ENCODE measurements at regions not wholly inside any gene's neighbourhood (a gene's known extent, or its start where the extent isn't known, plus 50 kb on each side); places are given as distances from the start of the nearest gene placed in this dataset.

- TF ChIP-seq YY1 (IDR thresholded peaks at IDR 0.05; ENCODE audit: low read depth) (no peak), EGR1 (IDR thresholded peaks at IDR 0.05) (no peak), CREB1 (IDR thresholded peaks at IDR 0.05; ENCODE audit: low read depth) (no peak), EP300 (IDR thresholded peaks at IDR 0.05; ENCODE audit: borderline replicate concordance) (no peak), TEAD4 (IDR thresholded peaks at IDR 0.05) (no peak), RAD21 (IDR thresholded peaks at IDR 0.05; ENCODE audit: low read depth) (no peak), CEBPB (IDR thresholded peaks at IDR 0.05) (no peak), TCF12 (IDR thresholded peaks at IDR 0.05; ENCODE audit: low read depth) (no peak), NFIC (IDR thresholded peaks at IDR 0.05) (no peak), FOXM1 (IDR thresholded peaks at IDR 0.05; ENCODE audit: borderline replicate concordance, low read depth) (no peak)
- TF ChIP-seq, protein P1, sequence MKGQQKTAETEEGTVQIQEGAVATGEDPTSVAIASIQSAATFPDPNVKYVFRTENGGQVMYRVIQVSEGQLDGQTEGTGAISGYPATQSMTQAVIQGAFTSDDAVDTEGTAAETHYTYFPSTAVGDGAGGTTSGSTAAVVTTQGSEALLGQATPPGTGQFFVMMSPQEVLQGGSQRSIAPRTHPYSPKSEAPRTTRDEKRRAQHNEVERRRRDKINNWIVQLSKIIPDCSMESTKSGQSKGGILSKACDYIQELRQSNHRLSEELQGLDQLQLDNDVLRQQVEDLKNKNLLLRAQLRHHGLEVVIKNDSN (IDR thresholded peaks at IDR 0.05) = no peak
Observed at GRCh38 chr17:5798094-5798493, 213.8 kb upstream of the NLRP1 start.

GRCh38 chr17:5800131-5800530 lies 215.8 kb upstream of the NLRP1 start:
- TF ChIP-seq TEAD4 (IDR thresholded peaks at IDR 0.05) (no peak), CEBPB (IDR thresholded peaks at IDR 0.05) (no peak), EGR1 (IDR thresholded peaks at IDR 0.05) (no peak), NFIC (IDR thresholded peaks at IDR 0.05) (no peak), FOXM1 (IDR thresholded peaks at IDR 0.05; ENCODE audit: borderline replicate concordance, low read depth) (no peak)

GRCh38 chr17:5800646-5801045 lies 216.3 kb upstream of the NLRP1 start:
- no peak for TF ChIP-seq YY1 (IDR thresholded peaks at IDR 0.05; ENCODE audit: low read depth)
- TF ChIP-seq CEBPB (IDR thresholded peaks at IDR 0.05) = no peak
- TF ChIP-seq EP300 (IDR thresholded peaks at IDR 0.05; ENCODE audit: borderline replicate concordance) = no peak
- TF ChIP-seq RAD21 (IDR thresholded peaks at IDR 0.05; ENCODE audit: low read depth) = no peak
- no peak for TF ChIP-seq CREB1 (IDR thresholded peaks at IDR 0.05; ENCODE audit: low read depth)
- TF ChIP-seq FOXM1 (IDR thresholded peaks at IDR 0.05; ENCODE audit: borderline replicate concordance, low read depth) = no peak
- no peak for TF ChIP-seq NFIC (IDR thresholded peaks at IDR 0.05)
- no peak for TF ChIP-seq ZBTB7A (IDR thresholded peaks at IDR 0.05; ENCODE audit: low read depth)
- no peak for TF ChIP-seq EGR1 (IDR thresholded peaks at IDR 0.05)
- TF ChIP-seq REST (IDR thresholded peaks at IDR 0.05; ENCODE audit: low read depth) = no peak
- TF ChIP-seq, protein P2, sequence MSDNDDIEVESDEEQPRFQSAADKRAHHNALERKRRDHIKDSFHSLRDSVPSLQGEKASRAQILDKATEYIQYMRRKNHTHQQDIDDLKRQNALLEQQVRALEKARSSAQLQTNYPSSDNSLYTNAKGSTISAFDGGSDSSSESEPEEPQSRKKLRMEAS (IDR thresholded peaks at IDR 0.05) = no peak

DNA sequence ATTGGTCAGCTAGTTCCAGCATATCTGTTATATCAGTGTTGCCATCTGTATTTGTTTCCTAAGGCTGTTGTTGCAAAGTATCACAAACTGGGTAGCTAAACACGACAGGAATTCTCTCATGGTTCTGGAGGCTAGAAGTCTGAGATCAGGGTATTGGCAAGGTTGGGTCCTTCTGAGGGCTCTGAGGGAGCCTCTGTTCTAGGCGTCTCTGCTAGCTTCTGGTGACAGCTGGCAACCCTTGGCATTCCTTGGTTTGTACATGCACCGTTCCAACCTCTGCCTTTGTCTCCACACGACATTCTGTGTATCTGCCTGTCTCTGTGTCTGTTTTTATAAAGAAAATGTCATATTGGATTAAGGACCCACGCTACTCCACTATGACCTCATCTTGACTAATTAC lies 219.9 kb upstream of the NLRP1 start:
- TF ChIP-seq EP300 (IDR thresholded peaks at IDR 0.05; ENCODE audit: borderline replicate concordance) (no peak), CEBPB (IDR thresholded peaks at IDR 0.05) (no peak), REST (IDR thresholded peaks at IDR 0.05; ENCODE audit: low read depth) (no peak), TAF1 (IDR thresholded peaks at IDR 0.05; ENCODE audit: low read depth) (no peak), NFIC (IDR thresholded peaks at IDR 0.05) (no peak), FOXM1 (IDR thresholded peaks at IDR 0.05; ENCODE audit: borderline replicate concordance, low read depth) (no peak), YY1 (IDR thresholded peaks at IDR 0.05; ENCODE audit: low read depth) (no peak), RAD21 (IDR thresholded peaks at IDR 0.05; ENCODE audit: low read depth) (no peak), EGR1 (IDR thresholded peaks at IDR 0.05) (no peak), CREB1 (IDR thresholded peaks at IDR 0.05; ENCODE audit: low read depth) (no peak), ZBTB7A (IDR thresholded peaks at IDR 0.05; ENCODE audit: low read depth) (no peak), TCF12 (IDR thresholded peaks at IDR 0.05; ENCODE audit: low read depth) (no peak), TEAD4 (IDR thresholded peaks at IDR 0.05) (no peak)
- TF ChIP-seq, protein P1 (IDR thresholded peaks at IDR 0.05) = no peak
- TF ChIP-seq, protein P2 (IDR thresholded peaks at IDR 0.05) = no peak

GRCh38 chr17:5809056-5809455 lies 224.7 kb upstream of the NLRP1 start:
- TF ChIP-seq ZBTB7A (IDR thresholded peaks at IDR 0.05; ENCODE audit: low read depth) = no peak
- TF ChIP-seq REST (IDR thresholded peaks at IDR 0.05; ENCODE audit: low read depth) = no peak
- no peak for TF ChIP-seq TCF12 (IDR thresholded peaks at IDR 0.05; ENCODE audit: low read depth)
- no peak for TF ChIP-seq EGR1 (IDR thresholded peaks at IDR 0.05)
- TF ChIP-seq NFIC (IDR thresholded peaks at IDR 0.05) = no peak
- no peak for TF ChIP-seq FOXM1 (IDR thresholded peaks at IDR 0.05; ENCODE audit: borderline replicate concordance, low read depth)
- TF ChIP-seq CREB1 (IDR thresholded peaks at IDR 0.05; ENCODE audit: low read depth) = no peak
- TF ChIP-seq CEBPB (IDR thresholded peaks at IDR 0.05) = no peak
- no peak for TF ChIP-seq TAF1 (IDR thresholded peaks at IDR 0.05; ENCODE audit: low read depth)
- no peak for TF ChIP-seq RAD21 (IDR thresholded peaks at IDR 0.05; ENCODE audit: low read depth)
- no peak for TF ChIP-seq TEAD4 (IDR thresholded peaks at IDR 0.05)
- TF ChIP-seq EP300 (IDR thresholded peaks at IDR 0.05; ENCODE audit: borderline replicate concordance) = no peak
- TF ChIP-seq, protein P1 (IDR thresholded peaks at IDR 0.05) = no peak
- TF ChIP-seq YY1 (IDR thresholded peaks at IDR 0.05; ENCODE audit: low read depth) = no peak
- TF ChIP-seq, protein P2 (IDR thresholded peaks at IDR 0.05) = no peak

Data from Ishikawa (cell line).